ENCODE measurements at regions not wholly inside any gene's neighbourhood (a gene's known extent, or its start where the extent isn't known, plus 50 kb on each side); places are given as distances from the start of the nearest gene placed in this dataset.

DNA sequence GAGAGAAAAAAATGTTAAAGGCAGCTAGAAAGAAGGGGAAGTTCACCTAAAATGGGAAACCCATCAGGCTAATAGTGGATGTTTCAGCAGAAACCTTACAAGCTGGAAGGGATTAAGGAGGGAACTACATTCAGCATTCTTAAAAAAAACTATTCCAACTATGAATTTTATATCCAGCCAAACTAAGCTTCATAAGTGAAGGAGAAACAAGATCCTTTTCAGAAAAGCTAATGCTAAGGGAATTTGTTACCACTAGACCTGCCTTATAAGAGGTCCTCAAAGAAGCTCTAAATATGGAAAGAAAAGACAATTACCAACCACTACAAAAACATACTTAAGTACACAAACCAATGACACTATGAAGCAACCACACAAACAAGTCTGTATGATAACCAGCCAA, 59.2 kb upstream of the SLC35F1 start:
- TF ChIP-seq, protein P1, sequence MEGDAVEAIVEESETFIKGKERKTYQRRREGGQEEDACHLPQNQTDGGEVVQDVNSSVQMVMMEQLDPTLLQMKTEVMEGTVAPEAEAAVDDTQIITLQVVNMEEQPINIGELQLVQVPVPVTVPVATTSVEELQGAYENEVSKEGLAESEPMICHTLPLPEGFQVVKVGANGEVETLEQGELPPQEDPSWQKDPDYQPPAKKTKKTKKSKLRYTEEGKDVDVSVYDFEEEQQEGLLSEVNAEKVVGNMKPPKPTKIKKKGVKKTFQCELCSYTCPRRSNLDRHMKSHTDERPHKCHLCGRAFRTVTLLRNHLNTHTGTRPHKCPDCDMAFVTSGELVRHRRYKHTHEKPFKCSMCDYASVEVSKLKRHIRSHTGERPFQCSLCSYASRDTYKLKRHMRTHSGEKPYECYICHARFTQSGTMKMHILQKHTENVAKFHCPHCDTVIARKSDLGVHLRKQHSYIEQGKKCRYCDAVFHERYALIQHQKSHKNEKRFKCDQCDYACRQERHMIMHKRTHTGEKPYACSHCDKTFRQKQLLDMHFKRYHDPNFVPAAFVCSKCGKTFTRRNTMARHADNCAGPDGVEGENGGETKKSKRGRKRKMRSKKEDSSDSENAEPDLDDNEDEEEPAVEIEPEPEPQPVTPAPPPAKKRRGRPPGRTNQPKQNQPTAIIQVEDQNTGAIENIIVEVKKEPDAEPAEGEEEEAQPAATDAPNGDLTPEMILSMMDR (IDR thresholded peaks at IDR 0.05; ENCODE audit: low read depth, low read length): no peak
- no peak for TF ChIP-seq POLR2A (IDR thresholded peaks at IDR 0.05; ENCODE audit: extremely low read depth, insufficient read length)
